ENCODE measurements at regions not wholly inside any gene's neighbourhood (a gene's known extent, or its start where the extent isn't known, plus 50 kb on each side); places are given as distances from the start of the nearest gene placed in this dataset.

- ChIA-PET CTCF (no interaction called here), POLR2A (no interaction called here)
- H3K27me3 Mint-ChIP-seq: peaks cover 0 to 4% (median 0%) of the 10 kb centered on the region in 5 donors
- ATAC-seq (no peak), DNase-seq (no peak)
- intact Hi-C loops (cut with micrococcal nuclease): no loop called here
- no peaks in the 10 kb centered on the region for H3K36me3 ChIP-seq (ENCODE audit: control insufficient read depth in 2 of 3, insufficient read depth in 3 of 3, low read length in 3 of 3)
- no peaks in the 10 kb centered on the region for H3K4me1 ChIP-seq (ENCODE audit: control insufficient read depth in 2 of 2, insufficient read depth in 2 of 2, low read length in 2 of 2)
- peaks cover 0 to 34% (median 8%) of the 10 kb centered on the region in 5 donors for H3K36me3 Mint-ChIP-seq
- H3K4me3 Mint-ChIP-seq: no peak overlapping the region
- H3K27me3 ChIP-seq (ENCODE audit: control insufficient read depth in 2 of 2, insufficient read depth in 2 of 2, low read length in 2 of 2): no peaks in the 10 kb centered on the region
- no peaks in the 10 kb centered on the region for H3K9me3 ChIP-seq (ENCODE audit: control insufficient read depth in 2 of 3, low read length in 3 of 3)
- no peaks in the 10 kb centered on the region for H3K9me3 Mint-ChIP-seq
- H3K4me3 ChIP-seq (ENCODE audit: low read length): no peak overlapping the region
- peaks cover 0 to 7% (median 0%) of the 10 kb centered on the region in 7 donors for H3K4me1 Mint-ChIP-seq
- H3K27ac ChIP-seq (ENCODE audit: low read depth, low read length): no peak overlapping the region
- no peak overlapping the region for H3K27ac Mint-ChIP-seq
These were observed 144.2 kb upstream of the CENPW start for GRCh38 chr6:126195625-126196236.

DNA sequence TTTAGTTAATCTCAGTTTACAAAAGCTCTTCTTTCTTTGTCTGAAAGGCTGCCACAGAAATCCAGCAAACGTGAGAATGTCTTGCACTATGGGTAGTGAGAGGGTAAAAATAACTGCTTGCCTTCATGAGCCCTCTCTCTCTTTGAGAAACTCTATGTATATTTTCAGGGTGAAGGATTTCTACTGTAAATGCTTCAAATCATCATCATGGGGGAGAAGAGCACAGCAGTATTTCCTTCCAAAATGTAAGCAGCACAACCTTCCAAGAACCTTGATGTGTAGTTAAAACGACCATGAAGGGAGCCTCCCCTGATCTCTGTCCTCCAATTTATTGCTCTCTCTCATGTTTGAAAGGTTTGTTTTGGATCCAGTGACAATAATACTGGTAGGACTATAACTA lies 141.3 kb upstream of the CENPW start:
- H3K36me3 ChIP-seq (ENCODE audit: control insufficient read depth in 2 of 3, insufficient read depth in 3 of 3, low read length in 3 of 3): no peaks in the 10 kb centered on the region
- Mint-ChIP-seq H3K4me1 (peaks cover 0 to 7% (median 0%) of the 10 kb centered on the region in 7 donors), H3K36me3 (peaks cover 0 to 29% (median 8%) of the 10 kb centered on the region in 5 donors), H3K4me3 (no peak overlapping the region), H3K27me3 (peaks cover 0 to 4% (median 0%) of the 10 kb centered on the region in 5 donors), H3K9me3 (no peaks in the 10 kb centered on the region), H3K27ac (no peak overlapping the region)
- intact Hi-C loops (cut with micrococcal nuclease): no loop called here
- DNase-seq (no peak), ATAC-seq (no peak)
- no peaks in the 10 kb centered on the region for H3K9me3 ChIP-seq (ENCODE audit: control insufficient read depth in 2 of 3, low read length in 3 of 3)
- H3K27ac ChIP-seq (ENCODE audit: low read depth, low read length): no peak overlapping the region
- POLR2A ChIA-PET: no interaction called here
- H3K27me3 ChIP-seq (ENCODE audit: control insufficient read depth in 2 of 2, insufficient read depth in 2 of 2, low read length in 2 of 2): no peaks in the 10 kb centered on the region
- CTCF ChIA-PET: no interaction called here
- no peak overlapping the region for H3K4me3 ChIP-seq (ENCODE audit: low read length)
- H3K4me1 ChIP-seq (ENCODE audit: control insufficient read depth in 2 of 2, insufficient read depth in 2 of 2, low read length in 2 of 2): no peaks in the 10 kb centered on the region

DNA sequence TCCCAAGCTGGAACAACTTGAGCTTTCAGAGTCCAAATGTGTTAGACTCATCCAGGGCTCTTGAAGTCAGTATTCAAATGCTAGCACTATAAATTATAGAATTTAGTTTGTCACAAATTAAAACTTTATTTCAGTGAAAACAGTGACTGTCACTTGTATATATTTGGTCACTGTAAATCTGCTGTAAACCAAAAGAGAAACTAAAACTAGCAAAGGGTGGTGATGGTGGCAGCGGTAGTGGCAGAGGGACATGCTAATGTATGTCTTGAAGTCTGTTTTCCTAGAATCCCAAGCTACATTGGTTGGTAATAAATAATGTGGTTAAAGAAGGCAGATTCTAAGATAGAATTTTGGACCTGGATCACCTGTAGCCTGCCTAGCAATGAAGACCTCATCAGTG lies 140.4 kb upstream of the CENPW start:
- POLR2A ChIA-PET: no interaction called here
- Histone ChIP-seq H3K9me3 (ENCODE audit: control insufficient read depth in 2 of 3, low read length in 3 of 3) (no peaks in the 10 kb centered on the region), H3K4me1 (ENCODE audit: control insufficient read depth in 2 of 2, insufficient read depth in 2 of 2, low read length in 2 of 2) (no peaks in the 10 kb centered on the region), H3K4me3 (ENCODE audit: low read length) (no peak overlapping the region), H3K27me3 (ENCODE audit: control insufficient read depth in 2 of 2, insufficient read depth in 2 of 2, low read length in 2 of 2) (no peaks in the 10 kb centered on the region), H3K36me3 (ENCODE audit: control insufficient read depth in 2 of 3, insufficient read depth in 3 of 3, low read length in 3 of 3) (no peaks in the 10 kb centered on the region), H3K27ac (ENCODE audit: low read depth, low read length) (no peak overlapping the region)
- no peaks in the 10 kb centered on the region for H3K9me3 Mint-ChIP-seq
- peaks cover 0 to 7% (median 0%) of the 10 kb centered on the region in 7 donors for H3K4me1 Mint-ChIP-seq
- H3K4me3 Mint-ChIP-seq: no peak overlapping the region
- H3K36me3 Mint-ChIP-seq: peaks cover 0 to 22% (median 3%) of the 10 kb centered on the region in 5 donors
- H3K27me3 Mint-ChIP-seq: peaks cover 0 to 4% (median 0%) of the 10 kb centered on the region in 5 donors
- ATAC-seq (no peak), DNase-seq (no peak)
- intact Hi-C loops (cut with micrococcal nuclease): no loop called here
- CTCF ChIA-PET: no interaction called here
- no peak overlapping the region for H3K27ac Mint-ChIP-seq

DNA sequence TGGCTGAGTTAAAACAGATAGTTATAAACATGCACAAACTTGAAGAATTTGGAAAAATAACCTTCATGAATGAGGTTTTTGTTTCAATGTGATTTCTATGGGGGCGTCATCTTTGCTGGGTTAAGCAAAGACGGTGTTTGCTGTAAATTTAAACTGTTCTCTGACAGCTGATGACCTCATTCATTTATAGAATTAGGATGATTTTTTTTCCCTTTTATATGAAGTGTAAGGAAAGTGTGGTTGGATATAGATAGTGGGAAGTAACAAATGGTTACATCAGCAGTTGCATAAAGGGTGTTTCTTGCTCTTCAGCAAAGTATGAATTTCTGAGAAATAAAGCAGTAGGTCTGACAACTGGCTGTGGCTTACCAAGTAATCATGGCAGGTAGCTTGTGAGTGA lies 137.2 kb upstream of the CENPW start:
- Histone ChIP-seq H3K27me3 (ENCODE audit: control insufficient read depth in 2 of 2, insufficient read depth in 2 of 2, low read length in 2 of 2) (no peaks in the 10 kb centered on the region), H3K36me3 (ENCODE audit: control insufficient read depth in 2 of 3, insufficient read depth in 3 of 3, low read length in 3 of 3) (no peaks in the 10 kb centered on the region), H3K4me1 (ENCODE audit: control insufficient read depth in 2 of 2, insufficient read depth in 2 of 2, low read length in 2 of 2) (no peaks in the 10 kb centered on the region), H3K4me3 (ENCODE audit: low read length) (no peak overlapping the region), H3K9me3 (ENCODE audit: control insufficient read depth in 2 of 3, low read length in 3 of 3) (no peaks in the 10 kb centered on the region), H3K27ac (ENCODE audit: low read depth, low read length) (no peak overlapping the region)
- Mint-ChIP-seq H3K27me3 (no peaks in the 10 kb centered on the region), H3K4me1 (peaks cover 0 to 7% (median 0%) of the 10 kb centered on the region in 7 donors), H3K4me3 (no peak overlapping the region), H3K9me3 (no peaks in the 10 kb centered on the region), H3K36me3 (peaks cover 0 to 13% (median 3%) of the 10 kb centered on the region in 5 donors), H3K27ac (no peak overlapping the region)
- ATAC-seq (no peak), DNase-seq (no peak)
- ChIA-PET POLR2A (no interaction called here), CTCF (no interaction called here)
- intact Hi-C loops (cut with micrococcal nuclease): no loop called here

DNA sequence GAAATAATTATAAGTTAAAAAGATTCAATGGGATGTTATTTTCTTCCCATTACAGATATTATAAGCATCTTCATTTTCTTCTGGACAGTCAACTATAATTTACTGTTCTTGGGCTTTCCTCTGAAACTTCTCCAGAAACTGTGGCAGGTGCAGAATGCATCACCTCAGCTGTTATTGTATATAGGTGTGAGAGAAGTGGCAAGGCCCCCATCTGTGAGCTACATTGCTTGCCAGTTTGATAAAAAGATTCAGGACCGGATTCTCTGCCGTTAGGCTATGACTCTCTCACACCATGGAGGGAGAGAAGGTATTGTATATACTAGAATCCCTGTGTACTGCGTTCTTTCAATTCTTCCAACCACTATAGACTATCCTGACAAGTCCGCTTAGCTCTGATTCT lies 135.8 kb upstream of the CENPW start:
- no peaks in the 10 kb centered on the region for H3K9me3 ChIP-seq (ENCODE audit: control insufficient read depth in 2 of 3, low read length in 3 of 3)
- DNase-seq (no peak), ATAC-seq (no peak)
- intact Hi-C loops (cut with micrococcal nuclease): no loop called here
- H3K4me3 ChIP-seq (ENCODE audit: low read length): no peak overlapping the region
- peaks cover 0 to 9% (median 0%) of the 10 kb centered on the region in 5 donors for H3K36me3 Mint-ChIP-seq
- ChIA-PET CTCF (no interaction called here), POLR2A (no interaction called here)
- H3K27me3 Mint-ChIP-seq: no peaks in the 10 kb centered on the region
- no peak overlapping the region for H3K4me3 Mint-ChIP-seq
- H3K27ac ChIP-seq (ENCODE audit: low read depth, low read length): no peak overlapping the region
- H3K27ac Mint-ChIP-seq: no peak overlapping the region
- H3K4me1 Mint-ChIP-seq: peaks cover 0 to 7% (median 0%) of the 10 kb centered on the region in 7 donors
- no peaks in the 10 kb centered on the region for H3K4me1 ChIP-seq (ENCODE audit: control insufficient read depth in 2 of 2, insufficient read depth in 2 of 2, low read length in 2 of 2)
- H3K36me3 ChIP-seq (ENCODE audit: control insufficient read depth in 2 of 3, insufficient read depth in 3 of 3, low read length in 3 of 3): no peaks in the 10 kb centered on the region
- H3K27me3 ChIP-seq (ENCODE audit: control insufficient read depth in 2 of 2, insufficient read depth in 2 of 2, low read length in 2 of 2): no peaks in the 10 kb centered on the region
- H3K9me3 Mint-ChIP-seq: no peaks in the 10 kb centered on the region

DNA sequence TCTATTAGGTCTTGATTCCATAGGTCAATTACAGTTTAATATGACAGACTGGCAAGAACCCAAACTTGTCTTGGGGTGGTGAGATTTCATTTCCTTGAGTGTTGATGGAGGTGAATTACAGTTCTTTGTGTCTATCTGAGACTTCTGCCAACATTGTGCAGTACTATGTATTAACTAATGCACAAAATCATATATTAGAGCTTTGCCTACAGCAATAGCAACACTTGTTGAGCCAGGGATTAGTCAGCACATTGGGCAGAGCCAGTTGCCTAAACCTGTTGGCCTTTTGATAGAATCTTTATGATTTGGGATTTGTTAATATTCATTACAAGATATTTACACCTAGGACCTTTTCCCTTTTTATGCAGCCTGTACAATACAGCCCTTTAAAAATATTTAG lies 135.3 kb upstream of the CENPW start:
- H3K27me3 ChIP-seq (ENCODE audit: control insufficient read depth in 2 of 2, insufficient read depth in 2 of 2, low read length in 2 of 2): no peaks in the 10 kb centered on the region
- Mint-ChIP-seq H3K27me3 (no peaks in the 10 kb centered on the region), H3K4me3 (no peak overlapping the region), H3K36me3 (peaks cover 0 to 9% (median 0%) of the 10 kb centered on the region in 5 donors), H3K27ac (no peak overlapping the region), H3K9me3 (no peaks in the 10 kb centered on the region), H3K4me1 (peaks cover 0 to 2% (median 0%) of the 10 kb centered on the region in 7 donors)
- ATAC-seq (no peak), DNase-seq (no peak)
- H3K4me3 ChIP-seq (ENCODE audit: low read length): no peak overlapping the region
- POLR2A ChIA-PET: no interaction called here
- CTCF ChIA-PET: no interaction called here
- intact Hi-C loops (cut with micrococcal nuclease): no loop called here
- no peaks in the 10 kb centered on the region for H3K4me1 ChIP-seq (ENCODE audit: control insufficient read depth in 2 of 2, insufficient read depth in 2 of 2, low read length in 2 of 2)
- no peak overlapping the region for H3K27ac ChIP-seq (ENCODE audit: low read depth, low read length)
- H3K36me3 ChIP-seq (ENCODE audit: control insufficient read depth in 2 of 3, insufficient read depth in 3 of 3, low read length in 3 of 3): no peaks in the 10 kb centered on the region
- no peaks in the 10 kb centered on the region for H3K9me3 ChIP-seq (ENCODE audit: control insufficient read depth in 2 of 3, low read length in 3 of 3)

GRCh38 chr6:126206504-126207246 lies 133.2 kb upstream of the CENPW start:
- intact Hi-C loops (cut with micrococcal nuclease): no loop called here
- H3K9me3 ChIP-seq (ENCODE audit: control insufficient read depth in 2 of 3, low read length in 3 of 3): no peaks in the 10 kb centered on the region
- ChIA-PET POLR2A (no interaction called here), CTCF (no interaction called here)
- H3K4me1 ChIP-seq (ENCODE audit: control insufficient read depth in 2 of 2, insufficient read depth in 2 of 2, low read length in 2 of 2): no peaks in the 10 kb centered on the region
- ATAC-seq (no peak), DNase-seq (no peak)
- Mint-ChIP-seq H3K27me3 (no peaks in the 10 kb centered on the region), H3K4me1 (no peaks in the 10 kb centered on the region), H3K27ac (no peak overlapping the region), H3K9me3 (no peaks in the 10 kb centered on the region), H3K36me3 (peaks cover 0 to 3% (median 0%) of the 10 kb centered on the region in 5 donors), H3K4me3 (no peak overlapping the region)
- no peak overlapping the region for H3K4me3 ChIP-seq (ENCODE audit: low read length)
- no peak overlapping the region for H3K27ac ChIP-seq (ENCODE audit: low read depth, low read length)
- H3K27me3 ChIP-seq (ENCODE audit: control insufficient read depth in 2 of 2, insufficient read depth in 2 of 2, low read length in 2 of 2): no peaks in the 10 kb centered on the region
- H3K36me3 ChIP-seq (ENCODE audit: control insufficient read depth in 2 of 3, insufficient read depth in 3 of 3, low read length in 3 of 3): no peaks in the 10 kb centered on the region
